PC-9 (cell line): ENCODE measurements at regions not wholly inside any gene's neighbourhood (a gene's known extent, or its start where the extent isn't known, plus 50 kb on each side); places are given as distances from the start of the nearest gene placed in this dataset.

ENCODE experiments used
- BruUV-seq: library from RNA; stranded (reverse); fragments of 400-500 nt; replicated peaks from 2 replicates; lab custom pipeline; 2021; lab: Mats Ljungman, UMichigan
- CTCF ChIA-PET: fragments of 300-600 bp; sonication (Branson Sonifier 250); formaldehyde crosslinking; loops from one replicate; lab custom pipeline; 2022; ENCODE audit warnings: antibody characterized with exemption; lab: Charles Lee
- POLR2A ChIA-PET: fragments of 300-600 bp; sonication (Branson Sonifier 250); formaldehyde crosslinking; loops from one replicate; lab custom pipeline; 2022; ENCODE audit warnings: antibody characterized with exemption; ENCODE audit not compliant: unreplicated experiment; lab: Charles Lee
- DNase-seq, 2 experiments: peaks; one replicate each; pipeline versions ENCODE4 v3.0.0 to v3.0.0-alpha.2; 2015 to 2022; ENCODE audit warnings: mixed read lengths in 1 of 2
- H2AFZ ChIP-seq: fragments of 200-600 bp; sonication (generic); 2 replicates; pipeline ENCODE4 v1.8.1; 2017; ENCODE audit warnings: antibody characterized with exemption
- H3F3A ChIP-seq: fragments of 200-600 bp; sonication (generic); 2 replicates; pipeline ENCODE4 v1.8.1; 2017; ENCODE audit warnings: antibody characterized with exemption, mild to moderate bottlenecking, low read depth; ENCODE audit not compliant: insufficient read depth
- H3K27ac ChIP-seq: fragments of 200-600 bp; sonication (generic); 2 replicates; pipeline ENCODE4 v1.6.1; 2016; ENCODE audit warnings: mixed run types
- H3K27me3 ChIP-seq: fragments of 200-600 bp; sonication (generic); 2 replicates; pipeline ENCODE4 v1.6.1; 2016; ENCODE audit warnings: low read depth, mixed run types; ENCODE audit not compliant: insufficient read depth
- H3K36me3 ChIP-seq: fragments of 200-600 bp; sonication (generic); 2 replicates; pipeline ENCODE4 v1.6.1; 2016; ENCODE audit warnings: low read depth, mixed run types
- H3K4me1 ChIP-seq: fragments of 200-600 bp; sonication (generic); replicated peaks from 2 replicates; pipeline ENCODE4 v1.6.1; 2016; ENCODE audit warnings: mixed run types; ENCODE audit not compliant: insufficient read depth
- H3K4me2 ChIP-seq: fragments of 200-600 bp; sonication (generic); 2 replicates; pipeline ENCODE4 v1.6.1; 2017; ENCODE audit warnings: mixed run types
- H3K4me3 ChIP-seq: fragments of 200-600 bp; sonication (generic); 2 replicates; pipeline ENCODE4 v1.6.1; 2016; ENCODE audit warnings: mixed run types
- H3K79me2 ChIP-seq: fragments of 200-600 bp; sonication (generic); 2 replicates; pipeline ENCODE4 v1.6.1; 2017; ENCODE audit warnings: low read depth, mixed run types
- H3K9me2 ChIP-seq: fragments of 200-600 bp; sonication (generic); 2 replicates; pipeline ENCODE4 v1.8.1; 2017; ENCODE audit warnings: mild to moderate bottlenecking; ENCODE audit not compliant: insufficient read depth
- H3K9me3 ChIP-seq: fragments of 200-600 bp; sonication (generic); 2 replicates; pipeline ENCODE4 v1.8.1; 2016; ENCODE audit warnings: low read depth; ENCODE audit not compliant: insufficient read depth
- H4K20me1 ChIP-seq: fragments of 200-600 bp; sonication (generic); 2 replicates; pipeline ENCODE4 v1.8.1; 2017; ENCODE audit not compliant: insufficient read depth
- EZH2 ChIP-seq: fragments of 200-600 bp; sonication (generic); IDR thresholded peaks from 2 replicates; pipeline ENCODE4 v1.8.0; 2017; ENCODE audit warnings: antibody characterized with exemption, low read depth
- intact Hi-C: fragments of 100-400 bp; cut with micrococcal nuclease; formaldehyde crosslinking; loops from one replicate; pipeline ENCODE4 v1.10.0; 2022; ENCODE audit not compliant: unreplicated experiment
- TF ChIP-seq, protein P1 (sequence below): fragments of 200-600 bp; sonication (generic); conservative IDR thresholded peaks from 2 replicates; pipeline ENCODE4 v1.6.1; 2017; ENCODE audit warnings: mixed run types, antibody characterized with exemption, mild to moderate bottlenecking, moderate library complexity

DNA sequence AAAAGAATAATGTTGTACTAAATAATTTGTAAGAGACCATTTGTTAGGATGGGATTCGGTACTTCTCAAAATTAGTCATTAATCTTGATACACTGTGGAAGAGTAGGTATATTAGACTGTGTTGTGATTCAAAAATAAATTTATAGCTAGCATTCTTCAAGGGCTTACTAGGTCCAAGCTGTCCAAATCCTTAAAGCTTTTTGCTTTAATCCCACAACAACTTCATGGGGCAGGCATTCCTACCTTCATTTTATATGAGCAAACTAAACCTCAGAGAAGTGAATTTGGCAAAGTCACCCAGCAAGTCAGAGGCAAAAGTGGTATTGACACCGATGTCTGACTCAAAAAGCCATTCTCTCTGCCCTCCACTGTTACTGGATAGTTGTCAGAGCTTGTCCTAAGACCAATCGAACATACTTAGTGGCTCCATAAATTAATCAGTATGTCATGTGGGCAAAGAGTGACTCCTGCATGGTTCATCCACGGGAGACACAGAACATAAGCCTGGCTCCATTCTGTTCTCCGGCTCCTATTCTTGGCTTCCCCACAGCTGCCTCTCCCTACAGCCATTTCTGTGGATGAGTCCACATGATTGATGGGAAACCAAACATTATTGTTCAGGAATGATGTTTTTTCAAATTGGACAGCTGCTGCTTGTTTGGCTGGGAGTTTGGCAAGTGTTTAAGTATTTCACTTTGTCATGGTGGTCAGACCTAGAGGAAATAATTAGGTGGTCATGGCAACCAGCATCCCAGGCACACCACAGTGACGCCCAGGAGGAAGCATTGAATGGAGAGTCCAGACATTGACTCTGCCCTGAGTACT is 133.4 kb upstream of the FGGY start:
- 0 out of 2 replicates have a peak, but pooled peaks cover 4% of the 10 kb centered on the region for H3K4me1 ChIP-seq
- intact Hi-C loops = no loop called here
- no peak overlapping the region for H2AFZ ChIP-seq
- no peaks in the 10 kb centered on the region for H3F3A ChIP-seq
- H3K9me3 ChIP-seq = peaks cover 8% of the 10 kb centered on the region; the same call in 1 of the 2 replicates
- H3K27ac ChIP-seq = no peak overlapping the region
- H3K4me3 ChIP-seq = no peak overlapping the region
- H3K27me3 ChIP-seq = no peaks in the 10 kb centered on the region
- H3K36me3 ChIP-seq = no peaks in the 10 kb centered on the region
- CTCF ChIA-PET = interaction anchor here (0.7 to 1.2 kb wide), 2 partner anchors 19 to 34 kb away, joined by 3 read pairs; no protein-coding TSS in a partner anchor
- no peaks in the 10 kb centered on the region for H3K9me2 ChIP-seq
- H3K4me2 ChIP-seq = no peak overlapping the region
- POLR2A ChIA-PET = no interaction called here
- TF ChIP-seq, protein P1, sequence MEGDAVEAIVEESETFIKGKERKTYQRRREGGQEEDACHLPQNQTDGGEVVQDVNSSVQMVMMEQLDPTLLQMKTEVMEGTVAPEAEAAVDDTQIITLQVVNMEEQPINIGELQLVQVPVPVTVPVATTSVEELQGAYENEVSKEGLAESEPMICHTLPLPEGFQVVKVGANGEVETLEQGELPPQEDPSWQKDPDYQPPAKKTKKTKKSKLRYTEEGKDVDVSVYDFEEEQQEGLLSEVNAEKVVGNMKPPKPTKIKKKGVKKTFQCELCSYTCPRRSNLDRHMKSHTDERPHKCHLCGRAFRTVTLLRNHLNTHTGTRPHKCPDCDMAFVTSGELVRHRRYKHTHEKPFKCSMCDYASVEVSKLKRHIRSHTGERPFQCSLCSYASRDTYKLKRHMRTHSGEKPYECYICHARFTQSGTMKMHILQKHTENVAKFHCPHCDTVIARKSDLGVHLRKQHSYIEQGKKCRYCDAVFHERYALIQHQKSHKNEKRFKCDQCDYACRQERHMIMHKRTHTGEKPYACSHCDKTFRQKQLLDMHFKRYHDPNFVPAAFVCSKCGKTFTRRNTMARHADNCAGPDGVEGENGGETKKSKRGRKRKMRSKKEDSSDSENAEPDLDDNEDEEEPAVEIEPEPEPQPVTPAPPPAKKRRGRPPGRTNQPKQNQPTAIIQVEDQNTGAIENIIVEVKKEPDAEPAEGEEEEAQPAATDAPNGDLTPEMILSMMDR = no peak
- TF ChIP-seq EZH2 = no peak
- H4K20me1 ChIP-seq = no peaks in the 10 kb centered on the region
- no peak for DNase-seq
- H3K79me2 ChIP-seq = no peaks in the 10 kb centered on the region
- no TSS peak for BruUV-seq

DNA sequence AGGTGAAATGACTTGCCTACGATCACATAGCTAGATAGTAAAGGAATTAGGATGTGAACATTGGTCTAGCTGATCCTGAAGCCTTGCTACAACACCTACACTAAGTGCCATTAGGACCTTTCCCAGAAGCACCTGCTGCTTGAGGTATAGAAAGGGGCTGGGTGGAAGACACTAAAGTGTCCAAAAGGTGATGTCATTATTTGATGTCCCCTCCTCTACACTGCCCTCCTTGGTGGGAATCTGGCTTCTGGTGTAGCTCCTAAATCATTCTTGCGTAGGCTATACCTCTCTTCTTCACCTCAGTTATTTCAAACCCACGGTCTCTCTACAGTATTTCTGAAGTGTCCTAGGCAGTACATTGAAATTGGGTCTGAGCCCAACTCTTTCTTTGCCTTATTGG is 132.5 kb upstream of the FGGY start:
- Histone ChIP-seq H3K36me3 (no peaks in the 10 kb centered on the region), H3K9me3 (no peaks in the 10 kb centered on the region; the same call in 1 of the 2 replicates), H4K20me1 (no peaks in the 10 kb centered on the region), H3F3A (no peaks in the 10 kb centered on the region), H3K79me2 (no peaks in the 10 kb centered on the region), H3K4me2 (no peak overlapping the region), H3K9me2 (no peaks in the 10 kb centered on the region), H3K27ac (no peak overlapping the region), H3K4me3 (no peak overlapping the region), H2AFZ (no peak overlapping the region), H3K4me1 (0 out of 2 replicates have a peak, but pooled peaks cover 4% of the 10 kb centered on the region), H3K27me3 (no peaks in the 10 kb centered on the region)
- no peak for DNase-seq
- ChIA-PET CTCF (interaction anchor here (0.7 kb wide), 1 partner anchor 33 kb away, joined by 3 read pairs; no protein-coding TSS in a partner anchor), POLR2A (interaction anchor here (0.6 kb wide), 1 partner anchor 377 kb away, joined by 9 read pairs; no protein-coding TSS in a partner anchor)
- TF ChIP-seq, protein P1 = no peak
- no peak for TF ChIP-seq EZH2
- no TSS peak for BruUV-seq
- intact Hi-C loops = no loop called here

DNA sequence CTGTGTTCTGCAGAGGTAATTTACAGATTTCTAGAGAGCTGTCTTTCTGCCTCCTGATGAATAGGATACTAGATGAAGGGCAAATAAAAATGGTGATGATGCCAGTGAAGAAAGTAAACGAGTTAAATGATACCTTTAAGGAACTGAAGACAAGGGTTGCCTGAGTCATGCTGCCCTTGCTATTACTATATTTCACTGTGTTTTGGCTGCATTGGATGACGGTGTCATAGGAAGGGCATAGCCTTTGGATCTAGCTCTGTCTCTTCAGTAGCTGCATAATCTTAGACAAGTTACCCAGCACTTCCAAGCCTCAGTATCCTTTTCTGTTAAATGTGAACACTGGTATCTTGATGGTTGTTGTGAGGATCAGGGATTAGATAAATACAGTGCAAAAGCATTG is 131.5 kb upstream of the FGGY start:
- H3F3A ChIP-seq = no peaks in the 10 kb centered on the region
- no peak for DNase-seq
- no peaks in the 10 kb centered on the region for H3K79me2 ChIP-seq
- BruUV-seq = no TSS peak
- no peaks in the 10 kb centered on the region for H4K20me1 ChIP-seq
- ChIA-PET CTCF (interaction anchor here (0.6 kb wide), 1 partner anchor 131 kb away, joined by 3 read pairs; no protein-coding TSS in a partner anchor), POLR2A (no interaction called here)
- 0 out of 2 replicates have a peak overlapping the region, but pooled peaks have one; percentile 9 for H2AFZ ChIP-seq
- TF ChIP-seq EZH2 = no peak
- TF ChIP-seq, protein P1 = no peak
- no peaks in the 10 kb centered on the region for H3K36me3 ChIP-seq
- intact Hi-C loops = no loop called here
- H3K4me2 ChIP-seq = no peak overlapping the region
- no peaks in the 10 kb centered on the region for H3K9me2 ChIP-seq
- H3K9me3 ChIP-seq = no peaks in the 10 kb centered on the region
- H3K4me3 ChIP-seq = no peak overlapping the region
- no peaks in the 10 kb centered on the region for H3K27me3 ChIP-seq
- 0 out of 2 replicates have a peak, but pooled peaks cover 4% of the 10 kb centered on the region for H3K4me1 ChIP-seq
- H3K27ac ChIP-seq = no peak overlapping the region
